ENCODE measurements at regions not wholly inside any gene's neighbourhood (a gene's known extent, or its start where the extent isn't known, plus 50 kb on each side); places are given as distances from the start of the nearest gene placed in this dataset.

- H3K36me3 ChIP-seq (replicated peaks; ENCODE audit: insufficient read depth, low read length), result no peaks in the 10 kb centered on the region
- H2AFZ ChIP-seq (ENCODE audit: low read length), result no peak overlapping the region
- no peak overlapping the region for H3K9ac ChIP-seq (ENCODE audit: low read length)
- no peaks in the 10 kb centered on the region for H3K9me2 ChIP-seq (replicated peaks; ENCODE audit: insufficient read depth, low read length)
- no peaks in the 10 kb centered on the region for H4K20me1 ChIP-seq (ENCODE audit: insufficient read depth, low read length)
- H3K4me3 ChIP-seq (ENCODE audit: low read length), result no peak overlapping the region
- H3K4me2 ChIP-seq (ENCODE audit: low read depth, low read length), result no peak overlapping the region
- no peak for DNase-seq
- no peak overlapping the region for H3K27ac ChIP-seq (ENCODE audit: low read length)
- H3K9me3 ChIP-seq (replicated peaks; ENCODE audit: insufficient read depth, low read length), result no peaks in the 10 kb centered on the region
- H3K27me3 ChIP-seq (replicated peaks; ENCODE audit: insufficient read depth, low read length), result no peaks in the 10 kb centered on the region
- no peaks in the 10 kb centered on the region for H3F3A ChIP-seq (ENCODE audit: insufficient read depth, low read length)
- TF ChIP-seq CTCF (IDR thresholded peaks at IDR 0.05; ENCODE audit: low read length) (no peak), EZH2phosphoT487 (IDR thresholded peaks at IDR 0.05; ENCODE audit: low read length) (no peak)
- no peaks in the 10 kb centered on the region for H3K79me2 ChIP-seq (ENCODE audit: low read length)
- no peaks in the 10 kb centered on the region for H3K4me1 ChIP-seq (ENCODE audit: low read length)
These were observed 332.1 kb upstream of the CCL2 start for GRCh38 chr17:33922971-33923370.

GRCh38 chr17:33924104-33924503 lies 331.0 kb upstream of the CCL2 start:
- Histone ChIP-seq H3K79me2 (ENCODE audit: low read length) (no peaks in the 10 kb centered on the region), H3K4me3 (ENCODE audit: low read length) (no peak overlapping the region)

GRCh38 chr17:33925649-33926048 lies 329.4 kb upstream of the CCL2 start:
- no peak for DNase-seq
- Histone ChIP-seq H3K9me2 (replicated peaks; ENCODE audit: insufficient read depth, low read length) (no peaks in the 10 kb centered on the region), H2AFZ (ENCODE audit: low read length) (no peak overlapping the region), H3K27ac (ENCODE audit: low read length) (no peak overlapping the region), H4K20me1 (ENCODE audit: insufficient read depth, low read length) (no peaks in the 10 kb centered on the region), H3F3A (ENCODE audit: insufficient read depth, low read length) (no peaks in the 10 kb centered on the region), H3K27me3 (replicated peaks; ENCODE audit: insufficient read depth, low read length) (no peaks in the 10 kb centered on the region), H3K79me2 (ENCODE audit: low read length) (no peaks in the 10 kb centered on the region), H3K4me3 (ENCODE audit: low read length) (no peak overlapping the region), H3K4me2 (ENCODE audit: low read depth, low read length) (no peak overlapping the region), H3K9me3 (replicated peaks; ENCODE audit: insufficient read depth, low read length) (no peaks in the 10 kb centered on the region), H3K9ac (ENCODE audit: low read length) (no peak overlapping the region), H3K36me3 (replicated peaks; ENCODE audit: insufficient read depth, low read length) (no peaks in the 10 kb centered on the region), H3K4me1 (ENCODE audit: low read length) (no peaks in the 10 kb centered on the region)
- TF ChIP-seq EZH2phosphoT487 (IDR thresholded peaks at IDR 0.05; ENCODE audit: low read length) (no peak), EZH2 (optimal IDR thresholded peaks at IDR 0.05; ENCODE audit: low read depth, low read length) (no peak), CTCF (IDR thresholded peaks at IDR 0.05; ENCODE audit: low read length) (no peak)

More at GRCh38 chr17:33924104-33924503, 331.0 kb upstream of the CCL2 start:
- no peaks in the 10 kb centered on the region for H3F3A ChIP-seq (ENCODE audit: insufficient read depth, low read length)
- H2AFZ ChIP-seq (ENCODE audit: low read length), result no peak overlapping the region
- no peak overlapping the region for H3K27ac ChIP-seq (ENCODE audit: low read length)
- DNase-seq, result no peak
- no peak overlapping the region for H3K9ac ChIP-seq (ENCODE audit: low read length)
- no peak overlapping the region for H3K4me2 ChIP-seq (ENCODE audit: low read depth, low read length)
- no peaks in the 10 kb centered on the region for H3K27me3 ChIP-seq (replicated peaks; ENCODE audit: insufficient read depth, low read length)
- H3K36me3 ChIP-seq (replicated peaks; ENCODE audit: insufficient read depth, low read length), result no peaks in the 10 kb centered on the region
- TF ChIP-seq EZH2phosphoT487 (IDR thresholded peaks at IDR 0.05; ENCODE audit: low read length) (no peak), CTCF (IDR thresholded peaks at IDR 0.05; ENCODE audit: low read length) (no peak), EZH2 (optimal IDR thresholded peaks at IDR 0.05; ENCODE audit: low read depth, low read length) (no peak)
- no peaks in the 10 kb centered on the region for H4K20me1 ChIP-seq (ENCODE audit: insufficient read depth, low read length)
- no peaks in the 10 kb centered on the region for H3K4me1 ChIP-seq (ENCODE audit: low read length)
- no peaks in the 10 kb centered on the region for H3K9me3 ChIP-seq (replicated peaks; ENCODE audit: insufficient read depth, low read length)
- no peaks in the 10 kb centered on the region for H3K9me2 ChIP-seq (replicated peaks; ENCODE audit: insufficient read depth, low read length)

Measured in MM.1S (cell line).